Omental fat pad (tissue), 3 donors: ENCODE measurements at regions not wholly inside any gene's neighbourhood (a gene's known extent, or its start where the extent isn't known, plus 50 kb on each side); places are given as distances from the start of the nearest gene placed in this dataset.
"Not testable (repeated sequence)": the region's sequence is repeated elsewhere in the genome, so short reads cannot be mapped to it uniquely, and the experiment has no call there.

ENCODE experiments used
- ATAC-seq: fragments of 150-250 bp; one replicate; pipeline ENCODE4 v1.9.1; 2016; ENCODE audit warnings: mild to moderate bottlenecking, moderate library complexity; ENCODE audit not compliant: low FRiP score
- DNase-seq: peaks from one replicate; pipeline ENCODE4 v3.0.0-alpha.2; 2019; ENCODE audit warnings: low spot score
- CTCF ChIP-seq, 3 donors: fragments of 450-650 bp; IDR thresholded peaks; one replicate each; pipeline ENCODE4 v1.5.1; 2016 to 2017; ENCODE audit warnings: antibody characterized with exemption in 3 of 3, mild to moderate bottlenecking in 3 of 3, moderate library complexity in 2 of 3

GRCh38 chr3:11712646-11713045 lies 68.9 kb upstream of the VGLL4 start:
- no peak for TF ChIP-seq CTCF (IDR thresholded peaks at IDR 0.05)
- no peak for ATAC-seq
- DNase-seq, result no peak

- TF ChIP-seq CTCF (IDR thresholded peaks at IDR 0.05), result no peak
- no peak for DNase-seq
- ATAC-seq, result no peak
Observed at GRCh38 chr3:11711876-11712275, 68.2 kb upstream of the VGLL4 start.

GRCh38 chr3:11709782-11710181 lies 66.1 kb upstream of the VGLL4 start:
- ATAC-seq (no peak), DNase-seq (no peak)
- TF ChIP-seq CTCF (IDR thresholded peaks at IDR 0.05), result no peak

- not testable (repeated sequence) for ATAC-seq, DNase-seq
Observed at GRCh38 chr3:11707084-11707483, 63.4 kb upstream of the VGLL4 start.

GRCh38 chr3:11706604-11707003 lies 62.9 kb upstream of the VGLL4 start:
- no peak for TF ChIP-seq CTCF (IDR thresholded peaks at IDR 0.05)
- ATAC-seq (no peak), DNase-seq (no peak)

- TF ChIP-seq CTCF (IDR thresholded peaks at IDR 0.05), result no peak
- ATAC-seq (no peak), DNase-seq (no peak)
Observed at GRCh38 chr3:11705049-11705448, 61.3 kb upstream of the VGLL4 start.

GRCh38 chr3:11703146-11703545 lies 59.4 kb upstream of the VGLL4 start:
- no peak for TF ChIP-seq CTCF (IDR thresholded peaks at IDR 0.05)
- ATAC-seq (no peak), DNase-seq (no peak)

GRCh38 chr3:11699083-11699427 lies 55.3 kb upstream of the VGLL4 start:
- no peak for TF ChIP-seq CTCF (IDR thresholded peaks at IDR 0.05)
- no peak for ATAC-seq
- DNase-seq, result no peak
